ENCODE measurements at regions not wholly inside any gene's neighbourhood (a gene's known extent, or its start where the extent isn't known, plus 50 kb on each side); places are given as distances from the start of the nearest gene placed in this dataset.

- H3K36me3 ChIP-seq (ENCODE audit: control insufficient read depth in 2 of 2, extremely low read depth in 1 of 2, insufficient read depth in 2 of 2, low read length in 2 of 2): no peaks in the 10 kb centered on the region
- dilution Hi-C loops (cut with MboI; ENCODE audit: extremely low pct_ligation_motif_present, low sequenced_read_pairs): no loop called here
- H2AFZ ChIP-seq (ENCODE audit: low read depth, low read length): no peak overlapping the region
- no peak overlapping the region for H3K27ac ChIP-seq (ENCODE audit: insufficient read depth, low read depth, low read length)
- H3K27me3 ChIP-seq (ENCODE audit: control insufficient read depth in 2 of 2, insufficient read depth in 2 of 2, low read length in 2 of 2): no peaks in the 10 kb centered on the region
- DNase-seq (ENCODE audit: low read depth, low spot score): no peak
- FAIRE-seq: no peak
- BruUV-seq (replicated peaks): no TSS peak
- no peak overlapping the region for H3K9ac ChIP-seq (replicated peaks; ENCODE audit: extremely low read depth, insufficient read depth, low read length)
- intact Hi-C loops (cut with micrococcal nuclease): no loop called here
- H3K9me3 ChIP-seq (replicated peaks; ENCODE audit: control insufficient read depth, insufficient read depth, low read length): peaks cover 2% of the 10 kb centered on the region
- H3K4me1 ChIP-seq (ENCODE audit: control insufficient read depth, extremely low read depth, insufficient read depth, low read length): no peaks in the 10 kb centered on the region
- no peaks in the 10 kb centered on the region for H4K20me1 ChIP-seq (replicated peaks; ENCODE audit: control insufficient read depth, extremely low read depth, insufficient read depth, low read length)
- H3K9me1 ChIP-seq (replicated peaks; ENCODE audit: control insufficient read depth, extremely low read depth, insufficient read depth, low read length): no peaks in the 10 kb centered on the region
- H3K4me3 ChIP-seq (replicated peaks in 1 of 3; ENCODE audit: insufficient read depth in 1 of 3, low read depth in 1 of 3, low read length in 3 of 3): no peak overlapping the region
- CTCF ChIA-PET: no interaction called here
- POLR2A ChIA-PET: no interaction called here
- no peaks in the 10 kb centered on the region for H3K79me2 ChIP-seq (ENCODE audit: control insufficient read depth, insufficient read depth, low read length)
- H3K4me2 ChIP-seq (ENCODE audit: insufficient read depth, low read length): no peak overlapping the region
- TF ChIP-seq JUN (IDR thresholded peaks at IDR 0.05; ENCODE audit: borderline replicate concordance, insufficient read depth, insufficient read length, low read depth) (no peak), FOS (IDR thresholded peaks at IDR 0.05; ENCODE audit: borderline replicate concordance, insufficient read depth, low read length) (no peak), CTCF (IDR thresholded peaks at IDR 0.05; ENCODE audit: extremely low read depth in 1 of 2, insufficient read depth in 1 of 2, low read depth in 1 of 2, low read length in 2 of 2) (no peak), GATA2 (IDR thresholded peaks at IDR 0.05; ENCODE audit: insufficient read depth, insufficient read length, low read depth, low read length) (no peak), POLR2AphosphoS5 (IDR thresholded peaks at IDR 0.05; ENCODE audit: insufficient read depth, low read depth, low read length) (no peak), POLR2A (IDR thresholded peaks at IDR 0.05; ENCODE audit: low read depth, low read length) (no peak), EZH2 (IDR thresholded peaks at IDR 0.05; ENCODE audit: borderline replicate concordance, low read depth, low read length, severe bottlenecking) (no peak), MAX (IDR thresholded peaks at IDR 0.05; ENCODE audit: insufficient read depth, insufficient read length) (no peak), MYC (IDR thresholded peaks at IDR 0.05; ENCODE audit: low read depth, low read length) (no peak)
Measured at GRCh38 chr6:8637896-8638597, 202.7 kb upstream of the SLC35B3 start.
